ENCODE measurements at regions not wholly inside any gene's neighbourhood (a gene's known extent, or its start where the extent isn't known, plus 50 kb on each side); places are given as distances from the start of the nearest gene placed in this dataset.

- TF ChIP-seq CTCF (IDR thresholded peaks at IDR 0.05) = no peak
- H3K27ac Mint-ChIP-seq (ENCODE audit: unreplicated experiment) = no peak overlapping the region
- H3K36me3 Mint-ChIP-seq (ENCODE audit: unreplicated experiment) = no peaks in the 10 kb centered on the region
- peaks cover 2% of the 10 kb centered on the region for H3K27me3 Mint-ChIP-seq (ENCODE audit: unreplicated experiment)
- no peak overlapping the region for H3K4me3 Mint-ChIP-seq (ENCODE audit: unreplicated experiment)
- no peak for DNase-seq (ENCODE audit: extremely low spot score, unreplicated experiment)
- no peaks in the 10 kb centered on the region for H3K9me3 Mint-ChIP-seq (ENCODE audit: unreplicated experiment)
- H3K4me1 Mint-ChIP-seq (ENCODE audit: unreplicated experiment) = no peaks in the 10 kb centered on the region
These were observed 379.9 kb downstream of the SH2D4B start for GRCh38 chr10:80917636-80918035.

GRCh38 chr10:80921032-80921431, 383.3 kb downstream of the SH2D4B start:
- no peak for DNase-seq (ENCODE audit: extremely low spot score, unreplicated experiment)
- H3K4me3 Mint-ChIP-seq (ENCODE audit: unreplicated experiment) = no peak overlapping the region
- no peaks in the 10 kb centered on the region for H3K9me3 Mint-ChIP-seq (ENCODE audit: unreplicated experiment)
- no peak for TF ChIP-seq CTCF (IDR thresholded peaks at IDR 0.05)
- H3K36me3 Mint-ChIP-seq (ENCODE audit: unreplicated experiment) = no peaks in the 10 kb centered on the region
- H3K27ac Mint-ChIP-seq (ENCODE audit: unreplicated experiment) = no peak overlapping the region
- peaks cover 2% of the 10 kb centered on the region for H3K27me3 Mint-ChIP-seq (ENCODE audit: unreplicated experiment)
- H3K4me1 Mint-ChIP-seq (ENCODE audit: unreplicated experiment) = no peaks in the 10 kb centered on the region

- Mint-ChIP-seq H3K27me3 (ENCODE audit: unreplicated experiment) (peaks cover 3% of the 10 kb centered on the region), H3K9me3 (ENCODE audit: unreplicated experiment) (peaks cover 4% of the 10 kb centered on the region), H3K4me3 (ENCODE audit: unreplicated experiment) (no peak overlapping the region), H3K36me3 (ENCODE audit: unreplicated experiment) (no peaks in the 10 kb centered on the region), H3K27ac (ENCODE audit: unreplicated experiment) (no peak overlapping the region), H3K4me1 (ENCODE audit: unreplicated experiment) (no peaks in the 10 kb centered on the region)
- TF ChIP-seq CTCF (IDR thresholded peaks at IDR 0.05) = peak; percentile 76
- no peak for DNase-seq (ENCODE audit: extremely low spot score, unreplicated experiment)
These were observed 386.6 kb downstream of the SH2D4B start for GRCh38 chr10:80924063-80924952.

GRCh38 chr10:80927419-80928078, 389.8 kb downstream of the SH2D4B start:
- peaks cover 4% of the 10 kb centered on the region for H3K9me3 Mint-ChIP-seq (ENCODE audit: unreplicated experiment)
- TF ChIP-seq CTCF (IDR thresholded peaks at IDR 0.05) = no peak
- no peaks in the 10 kb centered on the region for H3K4me1 Mint-ChIP-seq (ENCODE audit: unreplicated experiment)
- peaks cover 3% of the 10 kb centered on the region for H3K27me3 Mint-ChIP-seq (ENCODE audit: unreplicated experiment)
- no peak for DNase-seq (ENCODE audit: extremely low spot score, unreplicated experiment)
- H3K27ac Mint-ChIP-seq (ENCODE audit: unreplicated experiment) = no peak overlapping the region
- H3K4me3 Mint-ChIP-seq (ENCODE audit: unreplicated experiment) = no peak overlapping the region
- no peaks in the 10 kb centered on the region for H3K36me3 Mint-ChIP-seq (ENCODE audit: unreplicated experiment)

- Mint-ChIP-seq H3K4me3 (ENCODE audit: unreplicated experiment) (no peak overlapping the region), H3K9me3 (ENCODE audit: unreplicated experiment) (no peaks in the 10 kb centered on the region), H3K4me1 (ENCODE audit: unreplicated experiment) (no peaks in the 10 kb centered on the region), H3K36me3 (ENCODE audit: unreplicated experiment) (no peaks in the 10 kb centered on the region), H3K27ac (ENCODE audit: unreplicated experiment) (no peak overlapping the region), H3K27me3 (ENCODE audit: unreplicated experiment) (no peaks in the 10 kb centered on the region)
- no peak for DNase-seq (ENCODE audit: extremely low spot score, unreplicated experiment)
- TF ChIP-seq CTCF (IDR thresholded peaks at IDR 0.05) = no peak
These were observed 401.2 kb downstream of the SH2D4B start for GRCh38 chr10:80938903-80939302.

Data from osteocyte (in vitro differentiated cells).